K562 (cell line): ENCODE measurements at regions not wholly inside any gene's neighbourhood (a gene's known extent, or its start where the extent isn't known, plus 50 kb on each side); places are given as distances from the start of the nearest gene placed in this dataset.

Source experiments
- ATAC-seq: fragments of 200-7000 bp; cut with Tn5 transposase; 3 replicates; pipeline ENCODE4 v1.9.1; 2020; ENCODE audit warnings: moderate library complexity
- BruUV-seq: library from RNA; stranded (reverse); fragments of 400-500 nt; replicated peaks from 2 replicates; lab custom pipeline; 2021; lab: Mats Ljungman, UMichigan
- CTCF ChIA-PET: fragments of 300-600 bp; formaldehyde crosslinking; extraction: SDS; loops from one replicate; lab custom pipeline; 2021; ENCODE audit warnings: low intra/inter-chr PET ratio; lab: Yijun Ruan, JAX
- POLR2A ChIA-PET: fragments of 300-600, 350-650 bp; sonication (Branson Sonifier 250); formaldehyde crosslinking; extraction: SDS; loops from one replicate; lab custom pipeline; 2021; ENCODE audit warnings: antibody characterized with exemption, inconsistent platforms; lab: Yijun Ruan, JAX
- DNase-seq, 4 experiments: peaks; one replicate each; pipeline versions ENCODE4 v3.0.0 to v3.0.0-alpha.2; 2011 to 2018; ENCODE audit warnings: low spot score in 3 of 4, mixed read lengths in 3 of 4; ENCODE audit errors: extremely low read depth in 1 of 4
- FAIRE-seq: peaks from 2 replicates; lab custom pipeline; 2011; peaks lifted over from hg19 to GRCh38; lab: Jason Lieb, UNC
- H2AFZ ChIP-seq: 2 replicates; pipeline ENCODE4 v1.6.0; 2011; ENCODE audit warnings: low read depth, low read length, control low read depth, inconsistent platforms
- H3K27ac ChIP-seq: fragments of 200-600 bp; 3 replicates; pipeline ENCODE4 v1.8.0; 2011; ENCODE audit warnings: low read depth, mild to moderate bottlenecking, control low read depth, inconsistent platforms, low read length, moderate library complexity, mixed read lengths; ENCODE audit errors: extremely low read depth
- H3K27me3 ChIP-seq, 2 experiments: fragments of 300-600 bp in 1 of 2; 2 replicates in 1 of 2; 3 replicates in 1 of 2; pipeline versions ENCODE4 v1.6.0 to v1.8.0; 2011; ENCODE audit warnings: inconsistent platforms in 2 of 2, low read length in 2 of 2, mild to moderate bottlenecking in 1 of 2, mixed read lengths in 1 of 2, moderate library complexity in 1 of 2; ENCODE audit not compliant: control insufficient read depth in 2 of 2, insufficient read depth in 2 of 2
- H3K36me3 ChIP-seq: fragments of 300-600 bp; 3 replicates; pipeline ENCODE4 v1.8.0; 2011; ENCODE audit warnings: mild to moderate bottlenecking, low read length, inconsistent platforms; ENCODE audit not compliant: control insufficient read depth, insufficient read depth
- H3K4me1 ChIP-seq, 2 experiments: fragments of 200-600 bp in 1 of 2; replicated peaks in 1 of 2; 2 replicates in 1 of 2; 3 replicates in 1 of 2; pipeline versions ENCODE4 v1.5.1 to v1.8.0; 2011; ENCODE audit warnings: inconsistent platforms in 2 of 2, low read length in 2 of 2, mild to moderate bottlenecking in 1 of 2, mixed read lengths in 1 of 2, moderate library complexity in 1 of 2; ENCODE audit not compliant: control insufficient read depth in 2 of 2, insufficient read depth in 2 of 2
- H3K4me2 ChIP-seq: 2 replicates; pipeline ENCODE4 v1.6.1; 2011; ENCODE audit warnings: low read length, control low read depth, inconsistent platforms, mixed read lengths; ENCODE audit not compliant: insufficient read depth
- H3K4me3 ChIP-seq: fragments of 200-600 bp; sonication (generic), shearing (Covaris generic); 2 replicates; pipeline ENCODE4 v1.5.1; 2016; ENCODE audit warnings: control low read depth, inconsistent platforms
- H3K79me2 ChIP-seq: fragments of 200-600 bp; 3 replicates; pipeline ENCODE4 v1.8.0; 2011; ENCODE audit warnings: low read length, inconsistent platforms; ENCODE audit not compliant: control insufficient read depth, insufficient read depth
- H3K9ac ChIP-seq, 2 experiments: 2 replicates each; pipeline versions ENCODE4 v1.6.0 to v1.6.1; 2011; ENCODE audit warnings: low read depth in 2 of 2, low read length in 2 of 2, control low read depth in 1 of 2, inconsistent platforms in 1 of 2, mild to moderate bottlenecking in 1 of 2, mixed read lengths in 1 of 2; ENCODE audit not compliant: insufficient read depth in 1 of 2
- H3K9me1 ChIP-seq: one replicate; pipeline ENCODE4 v1.6.0; 2011; ENCODE audit warnings: inconsistent platforms, mild to moderate bottlenecking, low read length, moderate library complexity; ENCODE audit not compliant: control insufficient read depth, insufficient read depth
- H3K9me3 ChIP-seq: replicated peaks from 2 replicates; pipeline ENCODE4 v1.5.1; 2011; ENCODE audit warnings: low read depth, low read length, inconsistent platforms; ENCODE audit not compliant: control insufficient read depth, insufficient read depth
- H4K20me1 ChIP-seq: replicated peaks from 2 replicates; pipeline ENCODE4 v1.6.1; 2011; ENCODE audit warnings: low read length, inconsistent platforms, mixed read lengths; ENCODE audit not compliant: control insufficient read depth, insufficient read depth
- BRD9 ChIP-seq: fragments of 450-650 bp; IDR thresholded peaks from 2 replicates; pipeline ENCODE4 v1.6.1; 2018; ENCODE audit warnings: low read depth; ENCODE audit not compliant: partially characterized antibody
- CXXC5 ChIP-seq: fragments of 250-450 bp; sonication (Bioruptor Pico); IDR thresholded peaks from 2 replicates; pipeline ENCODE4 v1.8.0; 2022; ENCODE audit warnings: inconsistent platforms, mild to moderate bottlenecking, moderate library complexity
- GABPB2 ChIP-seq: fragments of 250-450 bp; sonication (Bioruptor Pico); conservative IDR thresholded peaks from 2 replicates; pipeline ENCODE4 v1.5.1; 2021; ENCODE audit warnings: mild to moderate bottlenecking
- PRMT5 ChIP-seq: sonication (generic); formaldehyde crosslinking; IDR thresholded peaks from 2 replicates; pipeline ENCODE4 v1.5.0; 2020; ENCODE audit warnings: missing genetic modification reagents
- RAD21 ChIP-seq, 2 experiments: fragments of 250-450 bp in 1 of 2; fragments of 450-650 bp in 1 of 2; sonication (Bioruptor Pico) in 1 of 2; formaldehyde crosslinking in 1 of 2; IDR thresholded peaks in 1 of 2; conservative IDR thresholded peaks in 1 of 2; 2 replicates each; pipeline versions ENCODE4 v1.4.0 to v1.8.0; 2020 to 2022; ENCODE audit warnings: mild to moderate bottlenecking in 2 of 2, moderate library complexity in 1 of 2
- RCOR1 ChIP-seq, 2 experiments: IDR thresholded peaks; 2 replicates each; pipeline ENCODE4 v1.6.1; 2012; ENCODE audit warnings: low read depth in 2 of 2, low read length in 2 of 2, borderline replicate concordance in 1 of 2, improper control_type of control experiment in 1 of 2
- SUPT5H ChIP-seq: fragments of 450-650 bp; IDR thresholded peaks from 2 replicates; pipeline ENCODE4 v1.6.1; 2016
- WGBS: fragments of 100-300 bp; shearing (Covaris generic); methylation state at CpG from one replicate; pipeline ENCODE4 v1.1.6; 2016; ENCODE audit warnings: low coverage, mixed read lengths; ENCODE audit not compliant: insufficient coverage; ENCODE audit errors: missing lambda C conversion rate; 5-methylcytosine and 5-hydroxymethylcytosine counted together
- in situ Hi-C: fragments of 300-500 bp; cut with MboI; formaldehyde crosslinking; loops from 4 replicates; pipeline ENCODE4 v1.15.0; 2018; ENCODE audit warnings: inconsistent platforms, mixed read lengths
- intact Hi-C: fragments of 100-400 bp; cut with micrococcal nuclease; formaldehyde crosslinking; loops from 2 replicates; pipeline ENCODE4 v1.14.2; 2022
- TF ChIP-seq, protein P1 (sequence below), 3 experiments: IDR thresholded peaks in 2 of 3; conservative IDR thresholded peaks in 1 of 3; 2 replicates each; pipeline ENCODE4 v1.5.1; 2011 to 2012; ENCODE audit warnings: low read length in 3 of 3, mild to moderate bottlenecking in 3 of 3, control low read depth in 2 of 3, improper control_type of control experiment in 1 of 3, inconsistent platforms in 1 of 3, low read depth in 1 of 3, mixed read lengths in 1 of 3, moderate library complexity in 1 of 3; ENCODE audit not compliant: insufficient read depth in 2 of 3
- TF ChIP-seq, protein P2 (sequence below), 2 experiments: fragments of 450-650 bp; formaldehyde crosslinking in 1 of 2; IDR thresholded peaks; 2 replicates each; pipeline versions ENCODE4 v1.4.0 to v1.6.1; 2014 to 2020; ENCODE audit warnings: mild to moderate bottlenecking in 2 of 2, borderline replicate concordance in 1 of 2, low read depth in 1 of 2

DNA sequence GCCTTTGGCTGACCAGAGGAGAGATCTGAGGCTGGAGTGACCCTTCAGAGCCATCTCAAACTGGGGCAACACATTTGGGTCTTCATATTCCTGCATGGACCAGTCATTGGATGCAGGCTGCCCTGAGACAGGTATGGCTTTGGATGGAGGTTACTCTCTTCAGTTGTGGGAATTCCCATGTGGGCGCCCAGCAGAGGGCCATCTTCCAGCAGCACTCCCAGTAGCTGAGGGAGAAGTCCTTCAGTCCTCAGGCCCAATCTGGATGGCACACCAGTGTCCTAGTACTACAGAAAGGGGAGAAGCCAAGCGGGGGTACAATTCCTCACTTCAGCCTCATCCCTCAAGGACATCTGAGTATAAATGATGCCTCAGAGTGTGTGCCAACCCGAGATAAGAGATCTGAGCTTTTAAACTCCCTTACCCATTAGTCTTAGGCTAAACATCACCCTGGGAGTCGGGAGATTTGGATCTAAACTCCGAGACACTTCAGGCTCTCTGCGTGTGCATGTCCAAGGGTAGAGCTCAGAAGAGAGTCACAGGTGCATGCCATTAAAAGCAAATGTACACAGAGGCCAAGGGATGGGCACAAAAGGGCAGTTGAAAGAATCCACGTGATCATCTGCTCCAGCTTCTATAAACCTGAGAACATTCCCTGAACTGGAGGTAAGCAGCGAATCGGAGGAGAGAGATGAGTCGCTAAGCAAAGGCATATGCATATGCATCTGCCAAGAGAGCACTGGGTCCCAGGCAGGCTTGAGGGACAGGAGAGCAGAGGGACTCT, 204.6 kb downstream of the CD83 start:
- H3K79me2 ChIP-seq = no peaks in the 10 kb centered on the region
- H3K4me3 ChIP-seq = no peak overlapping the region
- no peaks in the 10 kb centered on the region for H3K9me1 ChIP-seq
- peaks cover 16 to 35% of the 10 kb centered on the region in 2 experiments; a peak in 4 of 5 replicates for H3K27me3 ChIP-seq
- no peak overlapping the region for H3K9ac ChIP-seq
- TF ChIP-seq, protein P1, sequence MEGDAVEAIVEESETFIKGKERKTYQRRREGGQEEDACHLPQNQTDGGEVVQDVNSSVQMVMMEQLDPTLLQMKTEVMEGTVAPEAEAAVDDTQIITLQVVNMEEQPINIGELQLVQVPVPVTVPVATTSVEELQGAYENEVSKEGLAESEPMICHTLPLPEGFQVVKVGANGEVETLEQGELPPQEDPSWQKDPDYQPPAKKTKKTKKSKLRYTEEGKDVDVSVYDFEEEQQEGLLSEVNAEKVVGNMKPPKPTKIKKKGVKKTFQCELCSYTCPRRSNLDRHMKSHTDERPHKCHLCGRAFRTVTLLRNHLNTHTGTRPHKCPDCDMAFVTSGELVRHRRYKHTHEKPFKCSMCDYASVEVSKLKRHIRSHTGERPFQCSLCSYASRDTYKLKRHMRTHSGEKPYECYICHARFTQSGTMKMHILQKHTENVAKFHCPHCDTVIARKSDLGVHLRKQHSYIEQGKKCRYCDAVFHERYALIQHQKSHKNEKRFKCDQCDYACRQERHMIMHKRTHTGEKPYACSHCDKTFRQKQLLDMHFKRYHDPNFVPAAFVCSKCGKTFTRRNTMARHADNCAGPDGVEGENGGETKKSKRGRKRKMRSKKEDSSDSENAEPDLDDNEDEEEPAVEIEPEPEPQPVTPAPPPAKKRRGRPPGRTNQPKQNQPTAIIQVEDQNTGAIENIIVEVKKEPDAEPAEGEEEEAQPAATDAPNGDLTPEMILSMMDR (IDR thresholded peaks at IDR 0.05 in 2 of 3, conservative IDR thresholded peaks at IDR 0.05 in 1 of 3; ENCODE audit: insufficient read depth in 2 of 3, low read depth in 1 of 3, low read length in 3 of 3) = peak in 2 of 3 experiments; percentile 30; a peak in 3 of 6 replicates
- TF ChIP-seq BRD9 = no peak
- TF ChIP-seq SUPT5H = no peak
- TF ChIP-seq CXXC5 (CRISPR knock-in tag) = no peak
- TF ChIP-seq RCOR1 (IDR thresholded peaks at IDR 0.05; ENCODE audit: borderline replicate concordance in 1 of 2, low read depth in 2 of 2, low read length in 2 of 2) = 0 out of 4 replicates have a peak, but pooled peaks of 1 of the 2 experiments have one; percentile 9
- TF ChIP-seq GABPB2 (CRISPR knock-in tag) = no peak
- TF ChIP-seq PRMT5 = no peak
- TF ChIP-seq RAD21 (CRISPR knock-in tag; conservative IDR thresholded peaks at IDR 0.05 in 1 of 2, IDR thresholded peaks at IDR 0.05 in 1 of 2) = peak; percentile 62
- TF ChIP-seq, protein P2, sequence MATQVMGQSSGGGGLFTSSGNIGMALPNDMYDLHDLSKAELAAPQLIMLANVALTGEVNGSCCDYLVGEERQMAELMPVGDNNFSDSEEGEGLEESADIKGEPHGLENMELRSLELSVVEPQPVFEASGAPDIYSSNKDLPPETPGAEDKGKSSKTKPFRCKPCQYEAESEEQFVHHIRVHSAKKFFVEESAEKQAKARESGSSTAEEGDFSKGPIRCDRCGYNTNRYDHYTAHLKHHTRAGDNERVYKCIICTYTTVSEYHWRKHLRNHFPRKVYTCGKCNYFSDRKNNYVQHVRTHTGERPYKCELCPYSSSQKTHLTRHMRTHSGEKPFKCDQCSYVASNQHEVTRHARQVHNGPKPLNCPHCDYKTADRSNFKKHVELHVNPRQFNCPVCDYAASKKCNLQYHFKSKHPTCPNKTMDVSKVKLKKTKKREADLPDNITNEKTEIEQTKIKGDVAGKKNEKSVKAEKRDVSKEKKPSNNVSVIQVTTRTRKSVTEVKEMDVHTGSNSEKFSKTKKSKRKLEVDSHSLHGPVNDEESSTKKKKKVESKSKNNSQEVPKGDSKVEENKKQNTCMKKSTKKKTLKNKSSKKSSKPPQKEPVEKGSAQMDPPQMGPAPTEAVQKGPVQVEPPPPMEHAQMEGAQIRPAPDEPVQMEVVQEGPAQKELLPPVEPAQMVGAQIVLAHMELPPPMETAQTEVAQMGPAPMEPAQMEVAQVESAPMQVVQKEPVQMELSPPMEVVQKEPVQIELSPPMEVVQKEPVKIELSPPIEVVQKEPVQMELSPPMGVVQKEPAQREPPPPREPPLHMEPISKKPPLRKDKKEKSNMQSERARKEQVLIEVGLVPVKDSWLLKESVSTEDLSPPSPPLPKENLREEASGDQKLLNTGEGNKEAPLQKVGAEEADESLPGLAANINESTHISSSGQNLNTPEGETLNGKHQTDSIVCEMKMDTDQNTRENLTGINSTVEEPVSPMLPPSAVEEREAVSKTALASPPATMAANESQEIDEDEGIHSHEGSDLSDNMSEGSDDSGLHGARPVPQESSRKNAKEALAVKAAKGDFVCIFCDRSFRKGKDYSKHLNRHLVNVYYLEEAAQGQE (IDR thresholded peaks at IDR 0.05; ENCODE audit: borderline replicate concordance) = peak; percentile 43; the same call in 1 of the 2 replicates
- TF ChIP-seq, protein P2 (CRISPR knock-in tag; IDR thresholded peaks at IDR 0.05; ENCODE audit: low read depth) = no peak
- TF ChIP-seq, all 486 proteins: peak for 4
- CTCF ChIA-PET = no interaction called here
- intact Hi-C loops = no loop called here
- Histone ChIP-seq H3K27ac (no peak overlapping the region), H3K9me3 (no peaks in the 10 kb centered on the region), H3K36me3 (no peaks in the 10 kb centered on the region), H3K4me1 (no peaks in the 10 kb centered on the region), H3K4me2 (no peak overlapping the region), H4K20me1 (peaks cover 2% of the 10 kb centered on the region; the same call in 1 of the 2 replicates), H2AFZ (no peak overlapping the region)
- FAIRE-seq = no peak
- no TSS peak for BruUV-seq
- POLR2A ChIA-PET = interaction anchor here (1.0 to 1.9 kb wide), 3 partner anchors 15 to 27 kb away, joined by 3 to 4 read pairs (median 3); no protein-coding TSS in a partner anchor
- peak in 1 of 4 experiments; percentile 12 for DNase-seq
- WGBS = under 1% methylated on average over 10 of the region's 10 CpGs
- ATAC-seq = no peak; the same call in 2 of the 3 replicates
- in situ Hi-C loops = no loop called here
